ENCODE measurements at regions not wholly inside any gene's neighbourhood (a gene's known extent, or its start where the extent isn't known, plus 50 kb on each side); places are given as distances from the start of the nearest gene placed in this dataset.

GRCh38 chr7:41277561-41277960, 425.3 kb downstream of the INHBA start:
- no peak overlapping the region for H3K4me3 ChIP-seq
- intact Hi-C loops (cut with DNase I; ENCODE audit: low total_unique reads) = no loop called here
- no peak for DNase-seq
- H3K36me3 ChIP-seq = no peaks in the 10 kb centered on the region
- H3K27me3 ChIP-seq = no peaks in the 10 kb centered on the region
- H3K27ac ChIP-seq = no peak overlapping the region
- H3K9me3 ChIP-seq = no peaks in the 10 kb centered on the region
- TF ChIP-seq CTCF (IDR thresholded peaks at IDR 0.05) = no peak
- no peak for TF ChIP-seq POLR2A (IDR thresholded peaks at IDR 0.05)
- no peaks in the 10 kb centered on the region for H3K4me1 ChIP-seq

DNA sequence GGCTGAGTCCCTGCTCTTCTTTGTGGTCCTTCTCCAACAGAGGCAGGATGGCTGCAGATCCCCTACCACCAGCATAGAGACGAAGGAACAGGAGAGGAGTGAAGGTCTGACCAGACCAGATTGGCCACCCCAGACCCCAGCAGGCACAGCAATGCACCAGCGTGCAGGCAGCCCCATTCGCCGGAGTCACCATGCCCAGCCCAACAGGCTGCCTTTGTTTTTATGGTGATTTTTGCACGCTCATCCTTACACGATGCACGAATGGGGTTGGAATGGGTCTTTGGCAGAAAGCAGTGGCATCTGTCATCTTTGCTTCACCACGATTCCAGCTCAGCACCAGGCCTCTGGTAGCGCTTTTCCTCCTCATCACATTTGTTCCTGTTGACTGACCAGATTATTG, 427.6 kb downstream of the INHBA start:
- Histone ChIP-seq H3K36me3 (no peaks in the 10 kb centered on the region), H3K4me1 (no peaks in the 10 kb centered on the region), H3K27ac (no peak overlapping the region), H3K4me3 (no peak overlapping the region), H3K9me3 (no peaks in the 10 kb centered on the region), H3K27me3 (no peaks in the 10 kb centered on the region)
- intact Hi-C loops (cut with DNase I; ENCODE audit: low total_unique reads) = no loop called here
- DNase-seq = no peak
- no peak for TF ChIP-seq CTCF (IDR thresholded peaks at IDR 0.05)
- no peak for TF ChIP-seq POLR2A (IDR thresholded peaks at IDR 0.05)

GRCh38 chr7:41274179-41274578, 428.7 kb downstream of the INHBA start:
- DNase-seq = no peak
- Histone ChIP-seq H3K9me3 (no peaks in the 10 kb centered on the region), H3K4me1 (no peaks in the 10 kb centered on the region), H3K27me3 (no peaks in the 10 kb centered on the region), H3K27ac (no peak overlapping the region), H3K36me3 (no peaks in the 10 kb centered on the region), H3K4me3 (no peak overlapping the region)
- TF ChIP-seq POLR2A (IDR thresholded peaks at IDR 0.05) (no peak), CTCF (IDR thresholded peaks at IDR 0.05) (no peak)
- intact Hi-C loops (cut with DNase I; ENCODE audit: low total_unique reads) = no loop called here

GRCh38 chr7:41272664-41273063, 430.2 kb downstream of the INHBA start:
- H3K27ac ChIP-seq = no peak overlapping the region
- intact Hi-C loops (cut with DNase I; ENCODE audit: low total_unique reads) = no loop called here
- H3K4me1 ChIP-seq = no peaks in the 10 kb centered on the region
- DNase-seq = no peak
- H3K36me3 ChIP-seq = no peaks in the 10 kb centered on the region
- no peak overlapping the region for H3K4me3 ChIP-seq
- TF ChIP-seq POLR2A (IDR thresholded peaks at IDR 0.05) = no peak
- TF ChIP-seq CTCF (IDR thresholded peaks at IDR 0.05) = no peak
- no peaks in the 10 kb centered on the region for H3K27me3 ChIP-seq
- H3K9me3 ChIP-seq = no peaks in the 10 kb centered on the region

- intact Hi-C loops (cut with DNase I; ENCODE audit: low total_unique reads) = no loop called here
- TF ChIP-seq POLR2A (IDR thresholded peaks at IDR 0.05) = no peak
- no peak for TF ChIP-seq CTCF (IDR thresholded peaks at IDR 0.05)
These were observed 434.0 kb downstream of the INHBA start for GRCh38 chr7:41268878-41269277.

More at GRCh38 chr7:41268878-41269277, 434.0 kb downstream of the INHBA start:
- Histone ChIP-seq H3K27ac (no peak overlapping the region), H3K4me3 (no peak overlapping the region), H3K9me3 (no peaks in the 10 kb centered on the region), H3K4me1 (no peaks in the 10 kb centered on the region), H3K36me3 (no peaks in the 10 kb centered on the region), H3K27me3 (no peaks in the 10 kb centered on the region)
- DNase-seq = no peak
